ENCODE measurements at regions not wholly inside any gene's neighbourhood (a gene's known extent, or its start where the extent isn't known, plus 50 kb on each side); places are given as distances from the start of the nearest gene placed in this dataset.

DNA sequence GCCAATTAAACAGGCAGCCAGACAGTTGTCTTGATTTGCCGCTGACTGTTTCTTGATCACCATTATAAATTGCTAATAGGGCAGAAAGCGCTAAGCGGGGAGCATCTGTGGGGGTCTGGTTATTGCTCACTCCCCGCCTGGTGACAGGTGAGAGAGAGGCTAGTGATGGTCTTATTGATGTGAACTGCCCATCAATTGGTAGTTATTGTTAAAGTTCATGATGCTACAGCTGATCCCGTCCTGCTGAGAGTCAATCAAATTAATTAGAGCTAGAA, 148.5 kb downstream of the LNPK start:
- ChIA-PET POLR2A (no interaction called here), CTCF (no interaction called here)
- no peak overlapping the region for H3K27ac Mint-ChIP-seq

DNA sequence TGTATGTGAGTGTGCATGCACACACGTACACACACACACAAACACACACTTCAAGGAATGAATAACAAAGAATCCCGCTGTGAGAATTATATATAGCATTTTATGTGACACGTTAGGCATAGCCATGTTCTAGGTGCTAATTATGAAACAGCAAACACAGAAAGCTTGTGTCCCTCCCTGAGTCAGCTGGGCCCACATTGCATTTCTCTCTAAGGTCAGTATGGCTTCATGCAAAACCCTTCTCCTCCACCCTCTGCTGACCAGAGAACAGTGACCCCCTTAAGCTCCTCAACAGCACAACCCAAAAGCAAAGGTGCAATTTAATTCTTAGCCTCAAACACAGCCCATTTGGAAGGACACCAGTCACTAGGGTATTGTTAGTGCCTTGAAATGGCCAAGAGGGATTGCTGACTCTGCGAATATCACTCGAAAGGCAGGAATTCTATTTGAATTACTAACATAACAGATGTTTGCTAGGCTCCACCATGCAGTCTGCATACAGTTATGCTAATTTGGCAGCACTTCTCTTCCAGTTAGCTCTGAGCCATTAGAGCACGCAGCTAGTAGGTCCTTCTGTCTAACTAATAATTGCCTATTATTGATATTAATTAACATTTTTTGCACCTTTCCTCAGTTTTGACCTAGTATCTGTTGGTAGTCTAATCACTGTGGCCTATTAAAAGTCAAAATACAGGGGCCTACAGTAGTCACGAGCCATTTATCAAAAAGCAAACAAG, 149.0 kb downstream of the LNPK start:
- H3K27ac Mint-ChIP-seq, result no peak overlapping the region

More for the DNA sequence above, 148.5 kb downstream of the LNPK start:
- Mint-ChIP-seq H3K36me3 (ENCODE audit: low read depth) (no peaks in the 10 kb centered on the region), H3K27me3 (peaks cover 6% of the 10 kb centered on the region), H3K4me3 (no peak overlapping the region), H3K9me3 (peaks cover 1% of the 10 kb centered on the region), H3K4me1 (no peaks in the 10 kb centered on the region)
- ATAC-seq (ENCODE audit: low read depth), result no peak
- no peak for DNase-seq
- TF ChIP-seq, protein P1, sequence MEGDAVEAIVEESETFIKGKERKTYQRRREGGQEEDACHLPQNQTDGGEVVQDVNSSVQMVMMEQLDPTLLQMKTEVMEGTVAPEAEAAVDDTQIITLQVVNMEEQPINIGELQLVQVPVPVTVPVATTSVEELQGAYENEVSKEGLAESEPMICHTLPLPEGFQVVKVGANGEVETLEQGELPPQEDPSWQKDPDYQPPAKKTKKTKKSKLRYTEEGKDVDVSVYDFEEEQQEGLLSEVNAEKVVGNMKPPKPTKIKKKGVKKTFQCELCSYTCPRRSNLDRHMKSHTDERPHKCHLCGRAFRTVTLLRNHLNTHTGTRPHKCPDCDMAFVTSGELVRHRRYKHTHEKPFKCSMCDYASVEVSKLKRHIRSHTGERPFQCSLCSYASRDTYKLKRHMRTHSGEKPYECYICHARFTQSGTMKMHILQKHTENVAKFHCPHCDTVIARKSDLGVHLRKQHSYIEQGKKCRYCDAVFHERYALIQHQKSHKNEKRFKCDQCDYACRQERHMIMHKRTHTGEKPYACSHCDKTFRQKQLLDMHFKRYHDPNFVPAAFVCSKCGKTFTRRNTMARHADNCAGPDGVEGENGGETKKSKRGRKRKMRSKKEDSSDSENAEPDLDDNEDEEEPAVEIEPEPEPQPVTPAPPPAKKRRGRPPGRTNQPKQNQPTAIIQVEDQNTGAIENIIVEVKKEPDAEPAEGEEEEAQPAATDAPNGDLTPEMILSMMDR (IDR thresholded peaks at IDR 0.05), result no peak
- intact Hi-C loops (cut with micrococcal nuclease), result no loop called here

GRCh38 chr2:175847128-175847527, 154.9 kb downstream of the LNPK start:
- ATAC-seq (ENCODE audit: low read depth) (no peak), DNase-seq (no peak)
- no peaks in the 10 kb centered on the region for H3K9me3 Mint-ChIP-seq
- H3K4me1 Mint-ChIP-seq, result no peaks in the 10 kb centered on the region
- POLR2A ChIA-PET, result no interaction called here
- no peak overlapping the region for H3K4me3 Mint-ChIP-seq
- intact Hi-C loops (cut with micrococcal nuclease), result no loop called here
- TF ChIP-seq, protein P1 (IDR thresholded peaks at IDR 0.05), result no peak
- H3K27ac Mint-ChIP-seq, result no peak overlapping the region
- CTCF ChIA-PET, result no interaction called here
- H3K27me3 Mint-ChIP-seq, result peaks cover 6% of the 10 kb centered on the region
- no peaks in the 10 kb centered on the region for H3K36me3 Mint-ChIP-seq (ENCODE audit: low read depth)

More for the DNA sequence above, 149.0 kb downstream of the LNPK start:
- H3K9me3 Mint-ChIP-seq, result no peaks in the 10 kb centered on the region
- TF ChIP-seq, protein P1 (IDR thresholded peaks at IDR 0.05), result no peak
- H3K36me3 Mint-ChIP-seq (ENCODE audit: low read depth), result no peaks in the 10 kb centered on the region
- POLR2A ChIA-PET, result no interaction called here
- no peak overlapping the region for H3K4me3 Mint-ChIP-seq
- intact Hi-C loops (cut with micrococcal nuclease), result no loop called here
- CTCF ChIA-PET, result no interaction called here
- ATAC-seq (ENCODE audit: low read depth) (no peak), DNase-seq (no peak)
- peaks cover 6% of the 10 kb centered on the region for H3K27me3 Mint-ChIP-seq
- no peaks in the 10 kb centered on the region for H3K4me1 Mint-ChIP-seq

DNA sequence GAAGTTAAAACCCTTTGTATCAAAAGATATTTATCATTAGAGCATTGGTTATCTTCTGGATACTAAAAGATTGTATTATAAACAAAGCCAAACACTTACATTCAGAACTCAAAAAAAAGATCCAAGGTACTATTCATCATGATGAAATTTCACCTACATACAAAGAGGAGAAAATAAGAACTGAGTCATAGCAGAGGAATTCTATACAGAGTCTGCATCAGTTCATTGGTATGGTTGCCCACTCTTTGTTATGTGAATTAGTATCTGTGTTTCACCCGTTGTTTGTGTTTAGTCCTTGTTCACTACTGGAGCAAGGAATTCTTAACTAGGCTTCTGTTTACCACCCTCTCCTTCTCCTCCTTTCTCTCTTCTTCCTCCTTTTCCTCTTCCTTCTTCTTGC, 157.9 kb downstream of the LNPK start:
- TF ChIP-seq, protein P1 (IDR thresholded peaks at IDR 0.05), result no peak
- Mint-ChIP-seq H3K27ac (no peak overlapping the region), H3K36me3 (ENCODE audit: low read depth) (no peaks in the 10 kb centered on the region), H3K4me3 (no peak overlapping the region), H3K27me3 (peaks cover 8% of the 10 kb centered on the region), H3K4me1 (no peaks in the 10 kb centered on the region), H3K9me3 (no peaks in the 10 kb centered on the region)
- no peak for ATAC-seq (ENCODE audit: low read depth)
- POLR2A ChIA-PET, result no interaction called here
- intact Hi-C loops (cut with micrococcal nuclease), result no loop called here
- CTCF ChIA-PET, result no interaction called here
- no peak for DNase-seq

DNA sequence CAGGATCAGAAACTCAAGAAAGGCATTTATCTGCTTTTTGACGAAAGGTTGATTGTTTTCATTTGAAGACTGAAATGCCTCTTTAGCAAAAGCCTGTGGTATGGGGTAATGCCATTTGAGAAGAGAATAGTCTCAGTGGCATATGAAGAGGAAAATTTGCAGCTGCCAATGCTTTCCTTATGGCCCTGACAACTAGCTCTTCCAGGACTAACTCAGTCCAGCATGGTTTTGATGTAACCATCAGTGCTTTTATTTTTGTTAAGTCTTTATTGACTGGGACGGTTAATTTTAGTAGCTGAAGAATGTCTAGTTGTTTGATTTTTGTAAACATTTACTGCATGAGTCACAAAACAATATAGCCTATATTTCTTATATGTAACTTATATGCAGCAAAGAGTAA, 158.4 kb downstream of the LNPK start:
- CTCF ChIA-PET, result no interaction called here
- Mint-ChIP-seq H3K36me3 (ENCODE audit: low read depth) (no peaks in the 10 kb centered on the region), H3K27me3 (peaks cover 8% of the 10 kb centered on the region), H3K4me1 (no peaks in the 10 kb centered on the region), H3K27ac (no peak overlapping the region), H3K9me3 (no peaks in the 10 kb centered on the region), H3K4me3 (no peak overlapping the region)
- TF ChIP-seq, protein P1 (IDR thresholded peaks at IDR 0.05), result no peak
- no peak for ATAC-seq (ENCODE audit: low read depth)
- DNase-seq, result no peak
- POLR2A ChIA-PET, result no interaction called here
- intact Hi-C loops (cut with micrococcal nuclease), result no loop called here

Data from activated B cell treated with CpG ODN at 0.5 μM for 24 hours (primary cell).